HG02623 (cell line): ENCODE measurements at regions not wholly inside any gene's neighbourhood (a gene's known extent, or its start where the extent isn't known, plus 50 kb on each side); places are given as distances from the start of the nearest gene placed in this dataset.

Experiments
- ATAC-seq: cut with Tn5 transposase; IDR thresholded peaks from one replicate; pipeline ENCODE4 v1.9.1; 2021; ENCODE audit warnings: moderate library complexity; ENCODE audit not compliant: unreplicated experiment

DNA sequence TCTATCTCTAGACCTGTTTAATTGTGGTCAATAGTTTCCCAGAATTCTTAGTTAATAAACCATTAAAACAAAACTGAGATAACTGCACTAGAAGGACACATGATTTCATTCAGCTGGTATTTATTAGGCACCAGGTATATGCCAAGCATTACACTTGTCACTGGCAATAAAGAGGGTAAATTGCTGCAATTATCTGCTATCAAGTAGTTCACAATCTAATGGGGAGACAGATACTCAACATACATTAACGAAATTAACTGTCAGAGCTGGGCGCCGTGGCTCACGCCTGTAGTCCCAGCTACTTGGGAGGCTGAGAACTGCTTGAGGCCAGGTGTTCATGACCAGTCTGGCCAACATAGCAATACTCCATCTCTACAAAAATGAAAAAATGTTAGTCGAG lies 71.7 kb upstream of the WIPF1 start:
- no peak for ATAC-seq

DNA sequence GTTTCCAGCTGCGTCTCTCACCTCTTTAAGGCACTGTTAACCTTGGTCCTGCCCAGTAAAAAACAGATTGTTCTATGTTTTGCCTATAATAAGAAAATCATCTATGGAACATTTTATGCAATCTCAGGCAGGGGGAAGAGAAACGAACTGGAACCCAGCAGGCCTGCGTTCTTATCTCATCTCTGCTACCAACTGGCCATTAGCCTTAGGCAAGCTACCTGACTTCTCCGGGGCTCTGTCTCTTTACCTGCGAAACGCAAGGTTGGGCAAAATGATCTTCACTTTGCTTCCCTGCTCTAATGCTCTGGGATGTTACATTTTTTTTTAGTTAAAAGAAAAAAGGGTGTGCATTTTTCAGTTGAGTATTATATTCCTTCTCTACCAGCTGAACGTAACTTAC lies 70.5 kb upstream of the WIPF1 start:
- no peak for ATAC-seq

DNA sequence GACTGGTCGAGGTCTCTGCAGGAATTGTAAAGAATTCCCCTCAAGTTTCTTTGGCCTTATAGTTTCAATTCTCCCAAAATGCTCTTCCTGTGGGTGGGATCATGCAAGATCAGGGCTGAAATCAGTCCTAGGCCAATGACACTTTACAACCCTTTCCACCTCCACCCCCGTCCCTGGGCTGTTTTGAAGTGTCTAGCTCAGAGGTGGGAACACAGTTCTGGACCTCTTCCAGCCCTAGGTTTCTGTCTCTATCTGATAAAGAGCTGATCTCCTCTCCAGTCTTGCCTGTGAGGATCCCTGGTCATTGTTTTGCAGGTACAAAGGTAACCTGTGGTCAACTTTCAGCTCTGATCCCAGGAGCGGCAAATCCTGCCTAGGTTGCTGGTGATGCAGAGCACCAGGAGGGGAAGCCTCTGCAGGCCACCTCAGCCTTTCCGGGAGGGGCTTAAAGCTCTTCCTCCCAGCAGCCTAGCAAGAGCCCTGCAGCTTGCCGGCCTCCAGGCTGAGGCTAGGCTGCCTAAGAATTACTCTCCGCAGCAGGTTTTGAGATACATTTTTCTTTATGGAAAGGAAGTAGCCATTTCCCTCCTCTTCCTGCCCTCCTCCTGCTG lies 69.8 kb upstream of the WIPF1 start:
- ATAC-seq, result no peak

DNA sequence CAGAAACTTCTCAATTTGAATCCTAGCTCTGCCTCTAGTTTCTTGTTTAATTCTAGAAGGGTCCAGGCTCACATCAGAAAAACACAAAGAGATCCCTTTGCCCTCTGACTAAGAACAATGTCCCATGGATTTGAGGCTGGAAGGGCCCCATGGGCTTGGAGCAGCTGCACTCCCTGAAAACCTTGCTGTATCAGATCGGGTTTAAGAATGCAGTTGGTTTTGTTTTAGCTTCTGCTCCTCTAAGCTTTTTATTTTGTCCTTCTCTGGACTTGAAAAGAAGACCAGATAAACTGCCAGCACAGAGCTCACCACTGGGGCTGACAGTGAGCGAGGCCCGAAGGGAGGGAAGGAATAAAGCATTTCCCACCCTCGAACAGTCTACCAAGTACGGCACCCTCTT lies 69.2 kb upstream of the WIPF1 start:
- ATAC-seq, result no peak

DNA sequence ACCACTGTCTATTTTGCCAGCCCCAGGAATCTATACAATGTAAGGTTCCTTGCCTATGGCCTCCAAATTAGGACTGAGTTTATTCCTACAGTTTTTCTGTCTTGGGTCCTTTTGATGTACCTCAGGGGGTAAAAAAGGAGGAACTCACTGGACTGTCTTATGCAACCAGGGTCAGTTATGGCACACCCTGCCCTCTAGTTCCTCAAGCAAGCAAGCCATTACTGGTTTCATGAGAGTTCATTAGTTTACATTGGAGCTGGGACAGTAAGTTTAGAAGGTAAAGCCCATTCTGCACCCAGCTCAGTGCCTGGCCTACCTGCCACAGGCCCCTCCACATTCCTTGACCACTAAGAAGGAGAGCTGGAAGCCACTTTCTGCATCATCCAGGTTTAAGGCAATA lies 68.7 kb upstream of the WIPF1 start:
- no peak for ATAC-seq

DNA sequence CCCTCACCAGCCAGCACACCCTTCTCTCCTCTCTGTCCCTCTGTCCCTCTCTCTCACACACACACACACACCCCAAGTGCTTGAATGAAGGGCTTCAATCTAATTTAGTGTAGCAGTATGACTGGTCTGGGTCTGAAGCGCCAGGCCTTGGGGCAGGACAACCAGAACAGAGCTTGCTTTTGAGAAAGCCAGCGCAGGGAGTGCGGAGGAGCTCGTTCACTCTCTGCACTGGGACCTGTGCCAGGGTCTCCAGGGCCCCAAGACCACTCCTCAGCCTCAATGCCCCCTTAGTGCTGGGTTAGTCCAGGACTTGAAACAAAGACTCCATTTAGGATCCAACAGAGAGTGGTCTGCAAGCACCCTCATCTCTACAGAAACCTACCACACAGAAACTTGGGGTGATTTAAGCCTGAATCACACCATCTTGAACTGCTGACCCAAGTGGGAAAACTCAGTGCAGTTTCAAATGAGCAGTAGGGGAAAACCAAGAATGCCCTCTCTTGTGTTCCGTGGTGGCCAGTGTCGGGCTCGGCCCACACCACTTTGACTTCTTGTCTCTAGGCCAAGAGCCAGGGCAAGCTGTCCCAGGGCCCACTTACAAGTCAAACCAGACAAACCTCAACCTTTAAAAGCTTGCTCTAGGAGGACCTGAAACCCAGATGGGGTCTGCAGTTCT lies 66.6 kb upstream of the WIPF1 start:
- no peak for ATAC-seq

DNA sequence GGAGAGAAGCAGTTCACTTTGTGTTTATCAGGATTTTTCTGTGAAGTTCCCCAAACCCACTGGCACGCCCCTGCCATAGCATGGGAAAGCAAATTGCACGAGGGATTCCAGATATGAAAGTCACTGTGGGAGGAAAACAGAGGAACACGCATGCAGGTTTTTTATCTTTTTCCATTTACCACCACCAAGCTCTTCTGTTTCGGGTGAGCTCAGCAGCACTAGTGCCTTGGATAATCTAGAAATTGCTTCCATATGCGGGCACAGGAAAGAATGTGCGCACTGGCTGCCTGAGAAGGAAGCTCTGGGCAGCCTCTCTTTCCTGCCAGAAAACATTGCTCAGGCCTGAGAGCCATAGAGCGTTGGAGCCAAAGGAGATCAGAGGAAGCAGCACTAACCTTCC lies 65.9 kb upstream of the WIPF1 start:
- no peak for ATAC-seq

DNA sequence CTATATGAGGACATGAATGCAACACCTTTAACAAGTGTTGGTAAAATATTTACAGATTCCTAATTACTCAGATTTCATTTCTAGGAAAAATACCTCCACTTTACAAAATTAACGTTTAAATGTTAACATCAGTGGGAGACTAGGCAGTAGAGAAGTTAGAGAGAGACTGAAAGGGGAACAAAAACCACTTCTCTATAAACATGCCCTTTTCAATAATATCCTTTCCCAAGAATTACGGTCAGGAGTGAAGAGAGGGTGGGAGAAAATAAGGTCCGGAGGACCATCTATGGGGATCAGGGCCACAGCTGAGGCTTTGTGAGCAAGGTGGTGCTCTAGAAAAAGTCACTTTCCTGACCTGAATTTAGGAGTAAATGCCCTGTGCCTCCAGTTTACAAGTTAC lies 65.3 kb upstream of the WIPF1 start:
- no peak for ATAC-seq

DNA sequence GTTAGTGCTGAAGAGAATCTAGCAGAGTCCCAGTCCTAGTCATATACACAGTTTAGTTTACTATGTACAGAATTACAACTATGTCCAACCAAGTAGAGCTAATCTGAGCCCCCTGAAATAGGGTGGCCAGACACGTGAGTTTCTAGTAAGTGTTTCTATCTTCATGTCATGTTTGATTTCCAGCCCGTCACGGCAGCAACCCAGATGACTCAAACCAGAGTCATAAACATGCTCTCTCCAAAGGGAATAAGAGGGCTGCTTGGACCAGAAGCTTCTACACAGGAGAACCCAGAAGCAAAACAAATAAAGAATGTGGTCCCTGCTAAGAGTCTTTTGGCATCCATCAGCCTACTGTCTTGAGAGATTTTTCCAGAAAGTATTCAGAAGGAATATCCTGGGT lies 64.9 kb upstream of the WIPF1 start:
- ATAC-seq, result no peak

DNA sequence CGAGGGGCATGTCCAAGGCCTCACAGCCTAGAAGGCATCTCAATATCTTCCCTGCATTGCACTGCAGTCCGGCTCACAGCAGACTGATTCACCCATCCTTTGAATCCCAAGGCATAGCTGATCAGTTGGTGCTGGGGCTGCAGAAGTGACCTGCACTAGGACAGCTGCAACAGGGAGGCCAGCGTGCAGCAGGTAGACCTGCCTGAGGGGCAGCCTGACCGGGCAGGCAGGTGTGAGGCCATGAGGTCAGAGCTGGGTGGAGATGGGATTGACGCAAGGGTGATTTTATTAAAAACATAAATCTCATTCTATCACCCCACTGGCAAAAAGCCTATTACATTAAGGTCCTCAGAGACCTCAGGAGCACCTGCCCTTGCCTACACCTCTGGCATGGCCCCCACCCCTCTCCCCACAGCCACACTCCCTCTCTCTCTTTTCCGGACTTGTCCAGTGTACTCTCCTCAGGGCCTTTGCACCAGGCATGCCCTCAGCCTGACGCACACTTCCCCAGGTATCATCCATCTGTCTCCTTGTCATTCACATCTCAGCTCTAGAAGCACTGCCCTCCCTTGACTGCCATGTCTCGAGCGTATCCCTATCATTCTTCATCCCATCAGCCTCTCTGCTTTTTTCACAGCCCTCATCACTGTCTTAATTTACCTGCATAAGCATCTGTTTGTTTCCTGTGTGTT lies 63.5 kb upstream of the WIPF1 start:
- ATAC-seq, result no peak

DNA sequence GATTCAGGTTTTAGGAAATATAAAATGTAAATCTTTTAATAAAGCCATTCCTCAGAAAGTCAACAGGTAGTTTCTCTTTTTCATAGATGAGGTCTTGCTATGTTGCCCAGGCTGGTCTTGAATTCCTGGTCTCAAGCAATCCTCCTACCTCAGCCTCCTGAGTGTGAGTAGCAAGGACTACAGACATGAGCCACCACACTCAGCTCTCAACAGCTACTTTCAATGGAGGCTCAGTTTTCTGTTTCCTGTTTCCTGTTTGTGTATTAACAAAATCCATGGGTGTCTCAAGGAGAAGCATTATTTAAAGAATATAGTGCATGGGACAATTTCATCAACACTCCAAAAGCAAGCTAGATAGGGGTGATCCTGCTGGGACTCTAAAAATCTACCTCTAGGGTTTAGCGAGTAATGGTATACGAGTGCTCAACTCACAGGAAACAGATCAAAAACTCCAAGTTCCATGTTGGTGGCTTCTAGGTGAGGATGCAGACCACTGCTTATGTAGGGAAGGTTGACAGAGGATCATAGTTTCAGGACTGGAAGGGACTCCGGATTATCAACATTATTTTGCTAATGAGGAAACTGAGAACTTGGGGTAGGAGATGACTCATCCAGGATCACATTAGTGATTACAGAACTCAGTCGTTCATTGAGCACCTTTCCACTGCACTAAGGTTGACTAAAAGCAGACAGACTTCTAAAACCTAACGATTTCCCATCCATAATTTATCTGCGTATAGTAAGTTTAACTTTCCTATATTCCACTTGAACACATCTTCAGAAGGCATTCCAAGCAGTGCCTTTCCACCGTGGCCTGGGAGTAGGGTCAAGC lies 61.7 kb upstream of the WIPF1 start:
- no peak for ATAC-seq

DNA sequence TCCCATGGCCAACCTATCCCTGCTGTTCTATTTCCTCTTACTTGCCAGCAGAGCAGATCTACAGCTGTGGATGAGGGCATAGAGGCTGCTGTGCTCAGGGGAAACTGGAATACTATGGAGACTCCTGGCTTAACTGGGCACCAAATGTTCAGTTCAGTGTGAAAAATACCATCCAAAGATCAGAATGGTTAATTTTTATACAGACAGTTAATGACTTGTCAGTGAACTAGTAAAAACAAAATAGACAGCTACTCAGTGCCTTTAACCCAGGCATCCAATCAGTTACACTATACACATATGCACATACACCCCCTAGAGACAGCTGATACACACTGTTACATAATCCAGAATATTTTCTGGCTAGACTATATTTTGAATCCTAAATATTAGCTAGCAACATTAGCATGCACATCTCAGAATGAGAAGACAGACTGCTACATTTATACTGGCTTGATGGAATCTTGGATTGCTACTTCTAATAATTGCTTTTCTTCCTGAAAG lies 59.1 kb upstream of the WIPF1 start:
- no peak for ATAC-seq

DNA sequence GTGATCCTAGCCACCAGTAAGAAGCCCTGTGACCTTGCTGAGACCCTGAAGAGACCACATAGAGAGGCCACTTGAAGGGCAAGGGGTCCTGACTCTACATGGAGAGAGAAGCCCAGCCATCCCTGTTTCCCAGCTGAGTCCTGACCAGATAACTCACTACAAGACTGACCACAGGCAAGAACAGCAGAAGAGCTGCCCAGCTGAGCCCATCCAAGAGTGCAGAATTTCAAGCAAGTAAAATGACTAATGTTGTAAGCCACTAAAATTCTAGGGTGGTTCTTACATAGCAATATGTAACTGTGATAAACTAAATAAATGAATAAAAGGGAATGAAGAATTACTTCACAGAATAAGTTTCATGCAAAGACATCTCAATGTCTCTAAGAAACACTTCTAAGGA lies 58.4 kb upstream of the WIPF1 start:
- no peak for ATAC-seq

DNA sequence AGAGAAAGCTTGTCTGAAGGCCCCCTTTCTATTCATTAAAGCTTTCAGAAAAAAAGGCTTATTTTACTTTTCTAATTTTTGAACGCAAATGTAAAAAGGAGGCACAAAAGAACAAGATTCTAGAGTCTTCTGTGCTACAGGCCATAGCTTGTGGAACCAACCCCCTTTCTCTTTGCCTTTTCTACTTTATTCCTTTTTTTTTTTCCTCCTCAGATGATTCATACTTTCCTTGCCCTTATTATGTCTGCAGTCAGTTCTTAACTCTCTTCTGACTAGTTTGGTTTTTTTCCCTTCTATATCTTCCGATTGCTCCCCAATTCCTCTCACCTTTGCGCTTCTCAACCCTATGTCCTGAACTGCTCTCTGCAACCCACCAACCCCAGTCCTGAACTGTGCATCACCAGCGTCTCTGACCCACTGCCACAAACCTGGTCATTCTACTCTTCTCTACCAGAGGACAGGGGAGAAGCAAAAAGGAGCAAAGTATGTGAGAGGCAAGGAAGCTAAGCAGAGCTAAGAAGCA lies 56.9 kb upstream of the WIPF1 start:
- no peak for ATAC-seq

DNA sequence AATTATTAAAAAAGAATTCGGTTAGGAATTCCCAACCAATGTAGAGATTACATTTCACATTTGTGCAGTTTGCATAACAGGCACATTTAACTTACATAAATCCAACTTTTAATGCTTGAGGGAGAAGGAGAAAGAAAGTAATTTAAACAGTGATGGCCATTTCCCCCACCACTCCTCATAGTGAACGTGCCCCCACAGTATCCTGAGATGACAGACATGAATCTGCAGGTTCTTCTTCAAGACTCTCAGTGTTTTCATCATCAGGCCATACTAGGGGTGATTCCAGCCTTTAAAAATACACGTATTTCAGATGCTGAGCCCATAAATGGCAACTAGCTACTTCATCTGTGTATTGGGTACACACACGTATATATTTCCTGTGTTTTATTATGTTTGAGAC lies 51.3 kb upstream of the WIPF1 start:
- no peak for ATAC-seq
